ENCODE measurements at regions not wholly inside any gene's neighbourhood (a gene's known extent, or its start where the extent isn't known, plus 50 kb on each side); places are given as distances from the start of the nearest gene placed in this dataset.

DNA sequence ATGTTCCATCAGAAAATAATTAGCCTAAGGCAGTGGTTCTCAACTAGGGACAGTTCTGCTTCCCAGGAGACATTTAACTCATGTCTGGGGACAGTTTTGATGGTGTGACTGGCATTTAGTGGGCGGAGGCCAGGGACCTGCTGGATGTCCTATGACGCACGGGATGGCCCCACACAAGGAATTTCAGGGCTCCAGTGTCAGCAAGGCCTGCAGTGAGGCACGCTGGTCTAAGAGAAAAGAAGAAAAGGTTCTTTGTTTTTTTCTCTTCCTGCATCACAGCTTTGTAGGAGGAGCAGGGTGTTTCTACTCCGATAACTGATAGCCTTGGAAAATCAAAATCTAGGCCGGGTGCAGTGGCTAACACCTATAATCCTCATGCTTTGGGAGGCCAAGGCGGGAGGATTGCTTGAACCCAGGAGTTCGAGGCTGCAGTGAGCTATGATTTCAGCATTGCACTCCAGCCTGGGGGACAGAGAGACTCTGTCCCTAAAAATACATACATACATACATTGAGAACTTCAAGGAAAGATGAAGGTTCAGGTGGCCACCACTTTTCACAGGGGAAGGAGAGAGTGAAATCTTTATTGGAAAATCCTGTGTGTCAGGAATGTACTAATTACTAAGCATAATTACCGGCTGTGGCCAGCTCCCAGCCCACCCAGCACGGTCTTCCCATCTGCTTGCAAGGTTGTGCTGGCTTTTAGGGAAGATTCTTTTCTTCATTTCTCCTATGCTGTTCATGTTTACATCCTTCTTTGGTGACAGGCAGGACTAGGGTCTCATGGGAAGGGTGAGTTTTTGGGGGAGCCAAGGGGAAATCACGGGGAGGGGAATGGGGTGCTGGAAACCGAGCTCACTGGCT is 150.4 kb downstream of the ACTR3B start (continued):
- no peak for TF ChIP-seq NFIB (CRISPR knock-in tag; IDR thresholded peaks at IDR 0.05; ENCODE audit: borderline replicate concordance)
- TF ChIP-seq, protein P1, sequence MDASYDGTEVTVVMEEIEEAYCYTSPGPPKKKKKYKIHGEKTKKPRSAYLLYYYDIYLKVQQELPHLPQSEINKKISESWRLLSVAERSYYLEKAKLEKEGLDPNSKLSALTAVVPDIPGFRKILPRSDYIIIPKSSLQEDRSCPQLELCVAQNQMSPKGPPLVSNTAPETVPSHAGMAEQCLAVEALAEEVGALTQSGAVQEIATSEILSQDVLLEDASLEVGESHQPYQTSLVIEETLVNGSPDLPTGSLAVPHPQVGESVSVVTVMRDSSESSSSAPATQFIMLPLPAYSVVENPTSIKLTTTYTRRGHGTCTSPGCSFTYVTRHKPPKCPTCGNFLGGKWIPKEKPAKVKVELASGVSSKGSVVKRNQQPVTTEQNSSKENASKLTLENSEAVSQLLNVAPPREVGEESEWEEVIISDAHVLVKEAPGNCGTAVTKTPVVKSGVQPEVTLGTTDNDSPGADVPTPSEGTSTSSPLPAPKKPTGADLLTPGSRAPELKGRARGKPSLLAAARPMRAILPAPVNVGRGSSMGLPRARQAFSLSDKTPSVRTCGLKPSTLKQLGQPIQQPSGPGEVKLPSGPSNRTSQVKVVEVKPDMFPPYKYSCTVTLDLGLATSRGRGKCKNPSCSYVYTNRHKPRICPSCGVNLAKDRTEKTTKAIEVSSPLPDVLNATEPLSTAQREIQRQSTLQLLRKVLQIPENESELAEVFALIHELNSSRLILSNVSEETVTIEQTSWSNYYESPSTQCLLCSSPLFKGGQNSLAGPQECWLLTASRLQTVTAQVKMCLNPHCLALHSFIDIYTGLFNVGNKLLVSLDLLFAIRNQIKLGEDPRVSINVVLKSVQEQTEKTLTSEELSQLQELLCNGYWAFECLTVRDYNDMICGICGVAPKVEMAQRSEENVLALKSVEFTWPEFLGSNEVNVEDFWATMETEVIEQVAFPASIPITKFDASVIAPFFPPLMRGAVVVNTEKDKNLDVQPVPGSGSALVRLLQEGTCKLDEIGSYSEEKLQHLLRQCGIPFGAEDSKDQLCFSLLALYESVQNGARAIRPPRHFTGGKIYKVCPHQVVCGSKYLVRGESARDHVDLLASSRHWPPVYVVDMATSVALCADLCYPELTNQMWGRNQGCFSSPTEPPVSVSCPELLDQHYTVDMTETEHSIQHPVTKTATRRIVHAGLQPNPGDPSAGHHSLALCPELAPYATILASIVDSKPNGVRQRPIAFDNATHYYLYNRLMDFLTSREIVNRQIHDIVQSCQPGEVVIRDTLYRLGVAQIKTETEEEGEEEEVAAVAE (CRISPR knock-in tag; IDR thresholded peaks at IDR 0.05; ENCODE audit: borderline replicate concordance) = no peak
- no peak; the same call in 1 of the 2 replicates for TF ChIP-seq ZBTB10 (CRISPR knock-in tag; IDR thresholded peaks at IDR 0.05; ENCODE audit: borderline replicate concordance)
- TF ChIP-seq ZNF333 (CRISPR knock-in tag; IDR thresholded peaks at IDR 0.05; ENCODE audit: borderline replicate concordance) = no peak
- TF ChIP-seq BCL3 (CRISPR knock-in tag; IDR thresholded peaks at IDR 0.05) = no peak
- TF ChIP-seq NONO (IDR thresholded peaks at IDR 0.05) = no peak
- TF ChIP-seq NONO (CRISPR knock-in tag; conservative IDR thresholded peaks at IDR 0.05) = no peak; the same call in 1 of the 2 replicates
- TF ChIP-seq LCORL (IDR thresholded peaks at IDR 0.05) = no peak
- peak; percentile 36; the same call in 1 of the 2 replicates for TF ChIP-seq LCORL (CRISPR knock-in tag; IDR thresholded peaks at IDR 0.05)
- TF ChIP-seq FOXJ3 (CRISPR knock-in tag; IDR thresholded peaks at IDR 0.05; ENCODE audit: borderline replicate concordance) = 0 out of 2 replicates have a peak, but pooled peaks have one; percentile 26
- no peak for TF ChIP-seq AKAP8 (CRISPR knock-in tag; IDR thresholded peaks at IDR 0.05)
- no peak for TF ChIP-seq HNRNPUL1 (IDR thresholded peaks at IDR 0.05; ENCODE audit: low read depth, low read length)
- TF ChIP-seq ATAD3A (CRISPR knock-in tag; IDR thresholded peaks at IDR 0.05) = no peak
- peak; percentile 58; the same call in 1 of the 2 replicates for TF ChIP-seq ZBTB21 (CRISPR knock-in tag; IDR thresholded peaks at IDR 0.05)
- TF ChIP-seq MIER3 (CRISPR knock-in tag; IDR thresholded peaks at IDR 0.05; ENCODE audit: borderline replicate concordance) = no peak
